SK-N-SH treated with all-trans-retinoic acid at 6 μM for 48 hours (cell line): ENCODE measurements at regions not wholly inside any gene's neighbourhood (a gene's known extent, or its start where the extent isn't known, plus 50 kb on each side); places are given as distances from the start of the nearest gene placed in this dataset.

ENCODE experiments used
- ZNF70 ChIP-seq: fragments of 450-650 bp; formaldehyde crosslinking; IDR thresholded peaks from 2 replicates; pipeline ENCODE4 v1.5.0; 2020; ENCODE audit warnings: mild to moderate bottlenecking, moderate library complexity
- TF ChIP-seq, protein P1 (sequence below): fragments of 250-450 bp; sonication (Bioruptor Pico); IDR thresholded peaks from 2 replicates; pipeline ENCODE4 v1.5.1; 2020; ENCODE audit warnings: low read depth, mild to moderate bottlenecking, moderate library complexity

DNA sequence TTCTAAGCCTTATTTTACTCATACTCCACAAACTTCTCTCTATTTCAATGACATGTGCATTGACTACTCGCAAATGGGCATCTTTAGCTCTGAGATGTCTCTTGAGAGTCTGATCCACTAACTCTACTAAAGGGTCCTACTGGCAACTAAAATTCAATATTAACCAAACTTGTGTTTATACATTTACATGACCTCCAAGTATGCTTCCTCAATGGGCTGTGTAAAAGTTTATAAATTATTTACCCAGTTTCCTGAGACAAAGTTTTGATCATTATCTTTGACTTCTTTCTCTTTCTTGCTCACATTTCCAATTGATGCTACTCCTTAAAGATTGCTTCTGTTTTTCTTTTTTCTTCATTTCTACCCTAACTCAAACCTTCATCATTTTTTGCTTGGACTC, 510.1 kb upstream of the DAB2 start:
- no peak for TF ChIP-seq ZNF70 (CRISPR knock-in tag)
- TF ChIP-seq, protein P1, sequence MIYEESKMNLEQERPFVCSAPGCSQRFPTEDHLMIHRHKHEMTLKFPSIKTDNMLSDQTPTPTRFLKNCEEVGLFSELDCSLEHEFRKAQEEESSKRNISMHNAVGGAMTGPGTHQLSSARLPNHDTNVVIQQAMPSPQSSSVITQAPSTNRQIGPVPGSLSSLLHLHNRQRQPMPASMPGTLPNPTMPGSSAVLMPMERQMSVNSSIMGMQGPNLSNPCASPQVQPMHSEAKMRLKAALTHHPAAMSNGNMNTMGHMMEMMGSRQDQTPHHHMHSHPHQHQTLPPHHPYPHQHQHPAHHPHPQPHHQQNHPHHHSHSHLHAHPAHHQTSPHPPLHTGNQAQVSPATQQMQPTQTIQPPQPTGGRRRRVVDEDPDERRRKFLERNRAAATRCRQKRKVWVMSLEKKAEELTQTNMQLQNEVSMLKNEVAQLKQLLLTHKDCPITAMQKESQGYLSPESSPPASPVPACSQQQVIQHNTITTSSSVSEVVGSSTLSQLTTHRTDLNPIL = no peak
